Adipocyte (in vitro differentiated cells): ENCODE measurements at regions not wholly inside any gene's neighbourhood (a gene's known extent, or its start where the extent isn't known, plus 50 kb on each side); places are given as distances from the start of the nearest gene placed in this dataset.

Source experiments
- DNase-seq: peaks from one replicate; pipeline ENCODE4 v3.0.0-alpha.2; 2015; ENCODE audit warnings: low read depth
- H3K27me3 ChIP-seq: replicated peaks from 2 replicates; pipeline ENCODE4 v1.7.0; 2013; ENCODE audit warnings: mild to moderate bottlenecking, low read length, moderate library complexity; ENCODE audit not compliant: control insufficient read depth, insufficient read depth
- H3K36me3 ChIP-seq: 2 replicates; pipeline ENCODE4 v1.7.0; 2013; ENCODE audit warnings: low read length, mild to moderate bottlenecking, moderate library complexity; ENCODE audit not compliant: control insufficient read depth, insufficient read depth, severe bottlenecking
- H3K4me1 ChIP-seq: 2 replicates; pipeline ENCODE4 v1.7.0; 2013; ENCODE audit warnings: mild to moderate bottlenecking, low read length, moderate library complexity; ENCODE audit not compliant: control insufficient read depth, insufficient read depth
- H3K4me3 ChIP-seq: 2 replicates; pipeline ENCODE4 v1.7.0; 2013; ENCODE audit warnings: mild to moderate bottlenecking, low read length, moderate library complexity
- H3K9ac ChIP-seq: 2 replicates; pipeline ENCODE4 v1.7.0; 2013; ENCODE audit warnings: mild to moderate bottlenecking, low read length, moderate library complexity
- H3K9me3 ChIP-seq: 2 replicates; pipeline ENCODE4 v1.7.0; 2013; ENCODE audit warnings: mild to moderate bottlenecking, low read length, moderate library complexity; ENCODE audit not compliant: control insufficient read depth

GRCh38 chr2:145601361-145601925 lies 1081.5 kb upstream of the ZEB2 start:
- Histone ChIP-seq H3K4me3 (no peak overlapping the region), H3K9me3 (no peaks in the 10 kb centered on the region), H3K27me3 (no peaks in the 10 kb centered on the region), H3K36me3 (no peaks in the 10 kb centered on the region), H3K9ac (no peak overlapping the region), H3K4me1 (peaks cover 33% of the 10 kb centered on the region)
- DNase-seq = no peak

GRCh38 chr2:145600811-145601210 lies 1080.9 kb upstream of the ZEB2 start:
- no peaks in the 10 kb centered on the region for H3K27me3 ChIP-seq
- no peaks in the 10 kb centered on the region for H3K9me3 ChIP-seq
- H3K4me1 ChIP-seq = peaks cover 33% of the 10 kb centered on the region
- no peak overlapping the region for H3K4me3 ChIP-seq
- H3K36me3 ChIP-seq = no peaks in the 10 kb centered on the region
- no peak for DNase-seq
- H3K9ac ChIP-seq = no peak overlapping the region

GRCh38 chr2:145599756-145600155 lies 1079.8 kb upstream of the ZEB2 start:
- peaks cover 35% of the 10 kb centered on the region for H3K4me1 ChIP-seq
- H3K36me3 ChIP-seq = no peaks in the 10 kb centered on the region

DNA sequence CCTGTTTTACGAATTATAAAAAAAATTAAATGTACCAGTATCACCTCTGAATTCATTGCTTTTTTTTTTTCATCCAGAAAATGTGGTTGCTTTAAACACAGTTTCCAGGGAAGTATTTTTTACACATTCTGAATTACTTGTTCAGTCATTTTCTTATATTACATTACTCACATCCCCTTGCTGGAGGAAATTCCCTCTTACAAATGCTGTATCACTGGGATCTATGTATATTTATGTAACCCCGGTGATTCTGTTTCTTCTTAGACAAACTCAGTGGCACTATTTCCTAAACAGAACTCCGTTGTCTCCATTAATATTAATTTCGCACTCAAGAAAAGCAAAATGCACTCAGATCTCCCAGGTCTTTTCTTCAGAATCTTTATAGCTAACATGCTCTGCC lies 1078.5 kb upstream of the ZEB2 start:
- Histone ChIP-seq H3K4me3 (peak overlapping the region; percentile 25), H3K27me3 (no peaks in the 10 kb centered on the region), H3K9ac (peak overlapping the region; percentile 11), H3K36me3 (no peaks in the 10 kb centered on the region), H3K4me1 (peaks cover 48% of the 10 kb centered on the region), H3K9me3 (no peaks in the 10 kb centered on the region)
- DNase-seq = peak; percentile 39

More at GRCh38 chr2:145599756-145600155, 1079.8 kb upstream of the ZEB2 start:
- peak; percentile 65 for DNase-seq
- no peaks in the 10 kb centered on the region for H3K9me3 ChIP-seq
- H3K4me3 ChIP-seq = no peak overlapping the region
- no peaks in the 10 kb centered on the region for H3K27me3 ChIP-seq
- H3K9ac ChIP-seq = no peak overlapping the region

DNA sequence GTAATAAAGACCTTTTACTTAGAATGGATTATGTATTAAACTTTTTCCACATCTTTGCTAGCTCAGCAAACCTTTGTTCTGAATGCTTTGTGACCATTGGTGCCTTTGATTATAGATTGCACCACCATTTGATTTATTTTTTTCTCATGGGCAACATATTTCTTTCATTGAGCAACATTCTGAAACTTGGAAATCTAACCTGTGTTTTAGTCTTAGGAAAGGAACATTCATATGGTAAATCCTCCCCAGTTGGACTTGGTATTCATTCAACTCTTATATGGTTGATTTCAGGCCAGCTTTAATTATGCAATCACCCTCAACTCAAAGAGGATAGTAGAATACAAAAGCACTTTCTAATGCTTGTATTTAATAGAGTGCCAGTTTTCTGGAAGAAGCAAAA lies 1077.9 kb upstream of the ZEB2 start:
- Histone ChIP-seq H3K4me1 (peaks cover 48% of the 10 kb centered on the region), H3K9ac (no peak overlapping the region), H3K9me3 (no peaks in the 10 kb centered on the region), H3K27me3 (no peaks in the 10 kb centered on the region), H3K4me3 (peak overlapping the region; percentile 29), H3K36me3 (no peaks in the 10 kb centered on the region)
- peak; percentile 74 for DNase-seq

- Histone ChIP-seq H3K36me3 (no peaks in the 10 kb centered on the region), H3K27me3 (no peaks in the 10 kb centered on the region), H3K4me1 (peaks cover 48% of the 10 kb centered on the region), H3K4me3 (peak overlapping the region; percentile 4), H3K9me3 (no peaks in the 10 kb centered on the region), H3K9ac (peak overlapping the region; percentile 76)
- DNase-seq = no peak
Observed at GRCh38 chr2:145597006-145597405, 1077.1 kb upstream of the ZEB2 start.

- H3K4me3 ChIP-seq = no peak overlapping the region
- no peaks in the 10 kb centered on the region for H3K9me3 ChIP-seq
- H3K27me3 ChIP-seq = no peaks in the 10 kb centered on the region
- no peak overlapping the region for H3K9ac ChIP-seq
- peaks cover 48% of the 10 kb centered on the region for H3K4me1 ChIP-seq
- no peak for DNase-seq
- H3K36me3 ChIP-seq = no peaks in the 10 kb centered on the region
Observed at GRCh38 chr2:145596416-145596815, 1076.5 kb upstream of the ZEB2 start.

GRCh38 chr2:145595296-145595695 lies 1075.4 kb upstream of the ZEB2 start:
- Histone ChIP-seq H3K27me3 (no peaks in the 10 kb centered on the region), H3K9ac (no peak overlapping the region), H3K4me1 (peaks cover 48% of the 10 kb centered on the region), H3K4me3 (no peak overlapping the region), H3K9me3 (no peaks in the 10 kb centered on the region), H3K36me3 (no peaks in the 10 kb centered on the region)
- no peak for DNase-seq

GRCh38 chr2:145593991-145594614 lies 1074.2 kb upstream of the ZEB2 start:
- DNase-seq = peak; percentile 85
- H3K9ac ChIP-seq = no peak overlapping the region
- no peak overlapping the region for H3K4me3 ChIP-seq
- H3K9me3 ChIP-seq = no peaks in the 10 kb centered on the region
- no peaks in the 10 kb centered on the region for H3K36me3 ChIP-seq
- H3K4me1 ChIP-seq = peaks cover 39% of the 10 kb centered on the region
- H3K27me3 ChIP-seq = no peaks in the 10 kb centered on the region

DNA sequence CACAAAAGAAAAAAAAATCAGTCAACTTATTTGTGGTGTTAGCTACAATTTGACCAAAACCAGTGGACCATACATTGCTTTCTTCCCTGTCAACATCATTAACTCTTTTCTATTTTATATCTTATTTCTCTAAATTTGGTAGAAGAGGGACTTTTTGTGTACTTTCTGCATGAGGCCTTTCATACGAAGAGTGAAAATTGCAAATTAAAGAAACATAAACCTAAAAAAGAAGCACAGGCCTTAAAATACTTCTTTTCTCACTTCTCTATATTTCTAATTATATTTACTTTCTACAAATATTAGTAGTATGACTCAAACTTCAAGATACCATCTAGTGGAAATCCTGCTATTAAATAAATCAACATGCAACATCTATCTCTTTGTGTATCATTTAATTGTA lies 1073.4 kb upstream of the ZEB2 start:
- Histone ChIP-seq H3K4me1 (peaks cover 31% of the 10 kb centered on the region), H3K4me3 (no peak overlapping the region), H3K27me3 (no peaks in the 10 kb centered on the region), H3K36me3 (no peaks in the 10 kb centered on the region), H3K9ac (no peak overlapping the region), H3K9me3 (no peaks in the 10 kb centered on the region)
- no peak for DNase-seq

DNA sequence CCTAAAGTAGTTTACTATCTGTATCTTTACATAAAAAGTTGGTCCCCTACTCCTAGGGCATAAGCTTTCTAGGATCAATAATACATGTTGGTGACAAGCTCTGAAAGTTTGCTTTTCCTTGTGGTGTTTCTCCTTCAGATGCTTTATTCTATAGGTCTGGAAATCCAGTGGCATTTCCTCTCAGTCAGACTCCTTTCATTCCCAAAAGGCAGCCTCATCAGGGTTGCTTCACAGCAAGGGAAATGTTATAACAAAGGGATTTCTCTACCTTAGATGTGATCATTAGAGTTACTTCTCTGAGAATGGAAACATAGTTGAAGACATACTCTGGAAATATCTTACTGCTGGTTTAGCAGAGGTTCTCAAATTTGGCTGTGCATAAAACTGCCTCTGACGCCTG lies 1072.4 kb upstream of the ZEB2 start:
- Histone ChIP-seq H3K9me3 (no peaks in the 10 kb centered on the region), H3K4me3 (no peak overlapping the region), H3K9ac (no peak overlapping the region), H3K27me3 (no peaks in the 10 kb centered on the region), H3K4me1 (peaks cover 24% of the 10 kb centered on the region), H3K36me3 (no peaks in the 10 kb centered on the region)
- DNase-seq = no peak
